HEK293 (cell line): ENCODE measurements at regions not wholly inside any gene's neighbourhood (a gene's known extent, or its start where the extent isn't known, plus 50 kb on each side); places are given as distances from the start of the nearest gene placed in this dataset.

Source experiments
- CTCF ChIA-PET: fragments of 350-600 bp; formaldehyde crosslinking; extraction: SDS; loops from one replicate; lab custom pipeline; 2021; ENCODE audit warnings: antibody characterized with exemption; lab: Yijun Ruan, JAX
- POLR2A ChIA-PET: fragments of 300-600 bp; formaldehyde crosslinking; extraction: SDS; loops from one replicate; lab custom pipeline; 2020; ENCODE audit warnings: antibody characterized with exemption, inconsistent platforms; lab: Yijun Ruan, JAX
- H3K27ac ChIP-seq: fragments of 200-500 bp; sonication (Bioruptor generic); 2 replicates; pipeline ENCODE4 v1.5.1; 2014; ENCODE audit warnings: low read depth, low read length, control low read depth, inconsistent platforms; ENCODE audit errors: extremely low read depth
- H3K36me3 ChIP-seq, 2 experiments: fragments of 200-500 bp in 1 of 2; sonication (Bioruptor generic) in 1 of 2; 1 replicate in 1 of 2; 2 replicates in 1 of 2; pipeline ENCODE4 v1.5.1; 2014 to 2017; ENCODE audit warnings: inconsistent platforms in 2 of 2, low read length in 2 of 2; ENCODE audit not compliant: control insufficient read depth in 2 of 2, insufficient read depth in 1 of 2
- H3K4me1 ChIP-seq: fragments of 200-500 bp; sonication (Bioruptor generic); 2 replicates; pipeline ENCODE4 v1.5.1; 2014; ENCODE audit warnings: mild to moderate bottlenecking, low read length, inconsistent platforms; ENCODE audit not compliant: control insufficient read depth, insufficient read depth
- H3K4me3 ChIP-seq: 2 replicates; pipeline ENCODE4 v1.5.1; 2011; ENCODE audit warnings: low read depth, mild to moderate bottlenecking, control low read depth, low read length, moderate library complexity
- H3K9me3 ChIP-seq: fragments of 200-500 bp; sonication (Bioruptor generic); 2 replicates; pipeline ENCODE4 v1.5.1; 2014; ENCODE audit warnings: low read depth, low read length, inconsistent platforms; ENCODE audit not compliant: control insufficient read depth, insufficient read depth
- OVOL3 ChIP-seq: fragments of 450-650 bp; formaldehyde crosslinking; IDR thresholded peaks from 2 replicates; pipeline ENCODE4 v1.5.1; 2016; ENCODE audit warnings: missing biosample characterization, missing genetic modification characterization
- SP7 ChIP-seq: fragments of 450-650 bp; formaldehyde crosslinking; IDR thresholded peaks from 2 replicates; pipeline ENCODE4 v1.5.1; 2016; ENCODE audit warnings: missing biosample characterization, missing genetic modification characterization
- WT1 ChIP-seq: fragments of 450-650 bp; formaldehyde crosslinking; IDR thresholded peaks from 2 replicates; pipeline ENCODE4 v1.5.1; 2016; ENCODE audit warnings: missing biosample characterization, missing genetic modification characterization
- ZBTB48 ChIP-seq: fragments of 450-650 bp; formaldehyde crosslinking; IDR thresholded peaks from 2 replicates; pipeline ENCODE4 v1.5.1; 2016; ENCODE audit warnings: missing biosample characterization, missing genetic modification characterization
- ZNF155 ChIP-seq: fragments of 450-650 bp; formaldehyde crosslinking; IDR thresholded peaks from 2 replicates; pipeline ENCODE4 v1.5.1; 2016; ENCODE audit warnings: missing biosample characterization, missing genetic modification characterization
- ZNF211 ChIP-seq: fragments of 450-650 bp; formaldehyde crosslinking; IDR thresholded peaks from 2 replicates; pipeline ENCODE4 v1.5.1; 2016; ENCODE audit warnings: low read depth, missing biosample characterization, missing genetic modification characterization
- ZNF324 ChIP-seq: fragments of 450-650 bp; formaldehyde crosslinking; IDR thresholded peaks from 2 replicates; pipeline ENCODE4 v1.5.1; 2016; ENCODE audit warnings: missing biosample characterization, missing genetic modification characterization
- ZNF510 ChIP-seq: fragments of 450-650 bp; formaldehyde crosslinking; IDR thresholded peaks from 2 replicates; pipeline ENCODE4 v1.5.1; 2018; ENCODE audit warnings: mild to moderate bottlenecking, missing genetic modification characterization, missing biosample characterization; ENCODE audit not compliant: insufficient replicate concordance
- ZNF701 ChIP-seq: fragments of 450-650 bp; formaldehyde crosslinking; IDR thresholded peaks from 2 replicates; pipeline ENCODE4 v1.5.1; 2016; ENCODE audit warnings: missing biosample characterization, missing genetic modification characterization
- ZNF830 ChIP-seq: fragments of 450-650 bp; IDR thresholded peaks from 2 replicates; pipeline ENCODE4 v1.5.0; 2018; ENCODE audit warnings: missing biosample characterization, missing genetic modification characterization, low read depth, mild to moderate bottlenecking, moderate library complexity
- TF ChIP-seq, protein P1 (sequence below): fragments of 450-650 bp; formaldehyde crosslinking; IDR thresholded peaks from 2 replicates; pipeline ENCODE4 v1.5.1; 2016; ENCODE audit warnings: missing biosample characterization, missing genetic modification characterization, low read depth
- TF ChIP-seq, protein P2 (sequence below): fragments of 450-650 bp; formaldehyde crosslinking; IDR thresholded peaks from 2 replicates; pipeline ENCODE4 v1.5.1; 2016; ENCODE audit warnings: missing biosample characterization, missing genetic modification characterization
- TF ChIP-seq, protein P3 (sequence below): fragments of 450-650 bp; formaldehyde crosslinking; IDR thresholded peaks from 2 replicates; pipeline ENCODE4 v1.5.1; 2016; ENCODE audit warnings: missing biosample characterization, missing genetic modification characterization
- TF ChIP-seq, protein P4 (sequence below): fragments of 450-650 bp; IDR thresholded peaks from 2 replicates; pipeline ENCODE4 v1.5.1; 2018; ENCODE audit warnings: missing biosample characterization, missing genetic modification characterization

DNA sequence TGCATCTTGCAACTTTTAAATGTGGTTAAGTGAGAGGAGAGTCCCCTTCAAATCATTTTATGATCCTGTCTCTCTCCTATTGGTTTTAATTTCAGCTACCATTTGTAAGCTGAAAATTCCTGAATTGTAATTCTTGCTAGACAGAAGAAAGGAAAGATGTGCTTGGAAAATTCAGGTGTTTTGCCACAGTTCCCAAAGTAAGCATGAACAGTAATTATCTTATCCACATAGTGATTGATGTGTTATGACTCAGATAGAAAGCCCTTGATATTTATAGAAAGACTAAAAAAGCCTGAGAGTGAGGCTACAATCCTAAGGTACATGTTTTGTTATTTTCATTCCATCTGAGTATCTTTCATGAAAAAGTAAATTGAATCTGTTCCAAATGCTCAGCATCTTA is 492.5 kb downstream of the MAT2B start (continued):
- TF ChIP-seq, protein P1, sequence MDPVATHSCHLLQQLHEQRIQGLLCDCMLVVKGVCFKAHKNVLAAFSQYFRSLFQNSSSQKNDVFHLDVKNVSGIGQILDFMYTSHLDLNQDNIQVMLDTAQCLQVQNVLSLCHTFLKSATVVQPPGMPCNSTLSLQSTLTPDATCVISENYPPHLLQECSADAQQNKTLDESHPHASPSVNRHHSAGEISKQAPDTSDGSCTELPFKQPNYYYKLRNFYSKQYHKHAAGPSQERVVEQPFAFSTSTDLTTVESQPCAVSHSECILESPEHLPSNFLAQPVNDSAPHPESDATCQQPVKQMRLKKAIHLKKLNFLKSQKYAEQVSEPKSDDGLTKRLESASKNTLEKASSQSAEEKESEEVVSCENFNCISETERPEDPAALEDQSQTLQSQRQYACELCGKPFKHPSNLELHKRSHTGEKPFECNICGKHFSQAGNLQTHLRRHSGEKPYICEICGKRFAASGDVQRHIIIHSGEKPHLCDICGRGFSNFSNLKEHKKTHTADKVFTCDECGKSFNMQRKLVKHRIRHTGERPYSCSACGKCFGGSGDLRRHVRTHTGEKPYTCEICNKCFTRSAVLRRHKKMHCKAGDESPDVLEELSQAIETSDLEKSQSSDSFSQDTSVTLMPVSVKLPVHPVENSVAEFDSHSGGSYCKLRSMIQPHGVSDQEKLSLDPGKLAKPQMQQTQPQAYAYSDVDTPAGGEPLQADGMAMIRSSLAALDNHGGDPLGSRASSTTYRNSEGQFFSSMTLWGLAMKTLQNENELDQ: no peak
- no peak for TF ChIP-seq ZNF211 (tag by site-specific recombination)

DNA sequence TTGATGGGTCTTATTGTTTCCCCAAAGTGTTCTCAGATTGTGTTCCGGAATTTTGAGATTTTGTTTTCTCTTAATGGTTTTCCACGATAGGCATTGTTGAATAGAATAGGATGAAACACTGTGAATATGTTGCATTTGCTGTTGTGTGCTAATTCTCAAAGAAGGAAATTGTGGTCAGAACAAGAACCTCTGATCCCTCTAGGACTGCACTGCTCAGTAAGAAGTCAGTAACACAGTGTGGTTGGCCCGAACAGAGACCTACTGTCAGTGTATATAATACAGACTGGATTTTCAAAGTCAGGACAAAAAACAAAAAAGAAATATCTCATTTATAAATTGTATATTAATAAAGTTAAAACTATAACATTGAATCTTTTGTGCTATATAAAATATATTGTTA is 494.8 kb downstream of the MAT2B start:
- TF ChIP-seq, protein P2, sequence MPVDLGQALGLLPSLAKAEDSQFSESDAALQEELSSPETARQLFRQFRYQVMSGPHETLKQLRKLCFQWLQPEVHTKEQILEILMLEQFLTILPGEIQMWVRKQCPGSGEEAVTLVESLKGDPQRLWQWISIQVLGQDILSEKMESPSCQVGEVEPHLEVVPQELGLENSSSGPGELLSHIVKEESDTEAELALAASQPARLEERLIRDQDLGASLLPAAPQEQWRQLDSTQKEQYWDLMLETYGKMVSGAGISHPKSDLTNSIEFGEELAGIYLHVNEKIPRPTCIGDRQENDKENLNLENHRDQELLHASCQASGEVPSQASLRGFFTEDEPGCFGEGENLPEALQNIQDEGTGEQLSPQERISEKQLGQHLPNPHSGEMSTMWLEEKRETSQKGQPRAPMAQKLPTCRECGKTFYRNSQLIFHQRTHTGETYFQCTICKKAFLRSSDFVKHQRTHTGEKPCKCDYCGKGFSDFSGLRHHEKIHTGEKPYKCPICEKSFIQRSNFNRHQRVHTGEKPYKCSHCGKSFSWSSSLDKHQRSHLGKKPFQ (tag by site-specific recombination): no peak
- TF ChIP-seq OVOL3 (tag by site-specific recombination) (no peak), ZNF510 (no peak)
- Histone ChIP-seq H3K4me1 (no peaks in the 10 kb centered on the region), H3K9me3 (no peaks in the 10 kb centered on the region), H3K36me3 (no peaks in the 10 kb centered on the region), H3K27ac (no peak overlapping the region), H3K4me3 (no peak overlapping the region)
- ChIA-PET POLR2A (no interaction called here), CTCF (no interaction called here)

DNA sequence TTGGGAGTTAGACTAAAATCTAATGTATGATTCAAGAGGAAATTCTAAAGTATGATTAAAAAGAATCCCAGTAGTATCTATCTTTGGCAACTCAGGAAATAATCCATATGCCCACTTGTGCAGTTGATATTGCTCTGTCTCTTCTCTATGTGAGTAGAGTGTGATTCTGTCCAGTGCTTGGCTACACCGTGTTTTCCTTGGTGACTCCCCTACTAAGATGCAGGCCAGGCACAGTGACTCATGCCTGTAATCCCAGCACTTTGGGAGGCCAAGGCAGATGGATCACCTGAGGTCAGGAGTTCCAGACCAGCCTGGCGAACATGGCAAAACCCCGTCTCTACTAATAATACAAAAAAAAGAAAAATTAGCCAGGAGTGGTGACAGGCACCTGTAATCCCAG is 495.4 kb downstream of the MAT2B start:
- no peak overlapping the region for H3K27ac ChIP-seq
- H3K9me3 ChIP-seq: no peaks in the 10 kb centered on the region
- ChIA-PET CTCF (interaction anchor here (0.6 kb wide), 1 partner anchor 285 kb away, joined by 3 read pairs; no protein-coding TSS in a partner anchor), POLR2A (no interaction called here)
- TF ChIP-seq ZNF324 (tag by site-specific recombination) (no peak), ZBTB48 (no peak), ZNF701 (tag by site-specific recombination) (no peak), ZNF510 (no peak), ZNF830 (tag by site-specific recombination) (no peak), ZNF155 (tag by site-specific recombination) (no peak), WT1 (no peak), SP7 (no peak)
- TF ChIP-seq, protein P3, sequence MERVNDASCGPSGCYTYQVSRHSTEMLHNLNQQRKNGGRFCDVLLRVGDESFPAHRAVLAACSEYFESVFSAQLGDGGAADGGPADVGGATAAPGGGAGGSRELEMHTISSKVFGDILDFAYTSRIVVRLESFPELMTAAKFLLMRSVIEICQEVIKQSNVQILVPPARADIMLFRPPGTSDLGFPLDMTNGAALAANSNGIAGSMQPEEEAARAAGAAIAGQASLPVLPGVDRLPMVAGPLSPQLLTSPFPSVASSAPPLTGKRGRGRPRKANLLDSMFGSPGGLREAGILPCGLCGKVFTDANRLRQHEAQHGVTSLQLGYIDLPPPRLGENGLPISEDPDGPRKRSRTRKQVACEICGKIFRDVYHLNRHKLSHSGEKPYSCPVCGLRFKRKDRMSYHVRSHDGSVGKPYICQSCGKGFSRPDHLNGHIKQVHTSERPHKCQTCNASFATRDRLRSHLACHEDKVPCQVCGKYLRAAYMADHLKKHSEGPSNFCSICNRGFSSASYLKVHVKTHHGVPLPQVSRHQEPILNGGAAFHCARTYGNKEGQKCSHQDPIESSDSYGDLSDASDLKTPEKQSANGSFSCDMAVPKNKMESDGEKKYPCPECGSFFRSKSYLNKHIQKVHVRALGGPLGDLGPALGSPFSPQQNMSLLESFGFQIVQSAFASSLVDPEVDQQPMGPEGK (tag by site-specific recombination): no peak
- TF ChIP-seq, protein P4, sequence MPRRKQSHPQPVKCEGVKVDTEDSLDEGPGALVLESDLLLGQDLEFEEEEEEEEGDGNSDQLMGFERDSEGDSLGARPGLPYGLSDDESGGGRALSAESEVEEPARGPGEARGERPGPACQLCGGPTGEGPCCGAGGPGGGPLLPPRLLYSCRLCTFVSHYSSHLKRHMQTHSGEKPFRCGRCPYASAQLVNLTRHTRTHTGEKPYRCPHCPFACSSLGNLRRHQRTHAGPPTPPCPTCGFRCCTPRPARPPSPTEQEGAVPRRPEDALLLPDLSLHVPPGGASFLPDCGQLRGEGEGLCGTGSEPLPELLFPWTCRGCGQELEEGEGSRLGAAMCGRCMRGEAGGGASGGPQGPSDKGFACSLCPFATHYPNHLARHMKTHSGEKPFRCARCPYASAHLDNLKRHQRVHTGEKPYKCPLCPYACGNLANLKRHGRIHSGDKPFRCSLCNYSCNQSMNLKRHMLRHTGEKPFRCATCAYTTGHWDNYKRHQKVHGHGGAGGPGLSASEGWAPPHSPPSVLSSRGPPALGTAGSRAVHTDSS (tag by site-specific recombination): no peak
- H3K4me1 ChIP-seq: no peaks in the 10 kb centered on the region
- H3K4me3 ChIP-seq: no peak overlapping the region
- H3K36me3 ChIP-seq: no peaks in the 10 kb centered on the region
